HG02678 (cell line): ENCODE measurements at regions not wholly inside any gene's neighbourhood (a gene's known extent, or its start where the extent isn't known, plus 50 kb on each side); places are given as distances from the start of the nearest gene placed in this dataset.
"Not testable (repeated sequence)": the region's sequence is repeated elsewhere in the genome, so short reads cannot be mapped to it uniquely, and the experiment has no call there.

Experiments
- ATAC-seq: cut with Tn5 transposase; IDR thresholded peaks from one replicate; pipeline ENCODE4 v1.9.1; 2021; ENCODE audit warnings: mild to moderate bottlenecking, moderate library complexity; ENCODE audit not compliant: unreplicated experiment

- ATAC-seq = no peak
Measured at GRCh38 chr16:13697013-13697412, 222.9 kb upstream of the ERCC4 start.

DNA sequence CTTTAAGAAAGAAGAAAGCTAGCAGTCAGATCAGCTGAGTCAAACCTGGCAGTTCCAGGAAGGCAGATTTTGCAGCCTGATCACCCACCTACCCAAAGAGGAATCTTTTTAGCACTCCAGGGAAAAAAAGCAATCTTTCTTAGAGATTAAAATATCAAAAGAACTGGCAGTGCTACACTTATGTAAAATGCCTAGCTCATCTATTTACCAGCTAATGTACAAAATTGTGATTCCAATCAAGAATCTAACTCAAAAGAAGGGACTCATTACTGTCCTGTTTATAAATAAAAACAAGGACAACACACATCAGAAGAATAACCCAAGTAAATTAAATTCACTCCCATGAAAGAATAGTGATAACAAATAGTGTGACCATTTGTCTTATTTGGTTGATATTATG is 222.4 kb upstream of the ERCC4 start:
- ATAC-seq = no peak

DNA sequence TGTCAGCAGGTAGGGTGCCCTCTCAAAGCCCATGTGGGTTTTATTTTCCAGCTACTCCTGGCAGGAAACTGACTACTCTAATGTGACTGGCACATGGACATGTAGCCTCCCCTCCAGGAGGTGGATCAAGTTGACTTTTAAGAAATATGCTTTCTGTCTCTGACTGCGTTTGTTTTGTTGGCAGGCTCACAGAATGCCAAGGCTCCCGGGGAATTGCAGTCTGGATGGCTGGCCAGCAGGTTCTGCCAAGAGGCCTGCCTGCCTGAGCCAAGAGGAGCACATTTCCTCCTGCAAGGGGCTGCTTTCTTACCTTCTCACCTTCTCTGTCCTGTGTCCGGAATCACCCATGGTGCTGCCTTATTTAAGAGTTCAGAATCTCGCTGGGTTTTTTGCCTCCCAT is 217.3 kb upstream of the ERCC4 start:
- no peak for ATAC-seq

DNA sequence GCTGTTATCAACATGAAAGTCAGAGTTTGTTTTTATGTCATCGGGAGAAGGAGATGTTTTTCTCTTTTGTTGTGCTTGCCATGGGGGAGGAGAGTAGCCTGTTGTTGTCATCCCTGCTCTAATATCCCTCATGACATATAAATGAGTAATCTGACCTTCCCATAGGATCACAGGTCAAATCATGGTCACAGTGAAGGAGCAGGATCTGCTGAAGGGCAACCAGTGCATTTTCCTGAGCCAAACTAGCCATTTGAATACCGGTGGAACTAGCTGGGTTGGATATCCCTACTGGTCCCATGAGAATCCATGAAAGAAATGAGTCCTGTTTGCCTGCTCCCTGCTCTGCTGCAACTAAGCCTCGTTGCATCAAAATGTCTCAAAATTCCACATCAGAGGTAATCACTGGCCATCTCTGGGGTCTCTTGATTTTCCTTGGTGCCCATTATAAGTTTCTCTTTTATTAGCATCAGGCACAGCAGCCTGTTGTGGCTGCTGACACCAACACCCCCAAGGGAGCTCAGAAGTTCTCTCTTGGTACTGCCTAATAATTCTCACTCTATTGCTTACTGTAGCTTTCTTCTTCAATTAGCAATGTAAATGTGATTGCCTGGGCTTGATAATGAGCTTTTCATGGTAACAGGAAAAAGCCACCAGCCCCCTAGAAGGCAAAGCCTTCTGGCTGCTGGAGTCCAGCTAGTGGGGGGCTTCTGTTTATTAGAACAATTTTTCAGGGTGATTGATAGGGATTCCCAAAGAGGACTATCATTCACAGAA is 211.4 kb upstream of the ERCC4 start:
- ATAC-seq = no peak

DNA sequence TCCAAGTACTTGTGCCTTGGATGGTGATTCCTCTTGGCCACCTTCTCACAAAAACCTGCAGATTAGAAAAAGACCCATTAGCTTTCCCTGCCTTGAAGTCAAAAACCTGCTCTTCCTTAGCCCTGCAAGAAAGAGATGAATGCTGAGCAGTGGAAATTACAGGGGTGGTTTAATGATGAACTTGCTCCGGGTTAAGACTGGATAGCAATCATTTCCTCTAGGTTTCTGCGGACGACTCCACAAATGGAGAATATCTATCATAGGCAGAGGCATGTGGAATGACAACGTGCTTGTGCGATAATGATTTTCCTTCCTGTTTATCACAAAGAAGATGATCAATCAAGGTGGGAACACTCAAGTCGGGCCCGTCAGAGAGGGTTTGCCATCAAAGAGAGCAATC is 201.2 kb upstream of the ERCC4 start:
- no peak for ATAC-seq

DNA sequence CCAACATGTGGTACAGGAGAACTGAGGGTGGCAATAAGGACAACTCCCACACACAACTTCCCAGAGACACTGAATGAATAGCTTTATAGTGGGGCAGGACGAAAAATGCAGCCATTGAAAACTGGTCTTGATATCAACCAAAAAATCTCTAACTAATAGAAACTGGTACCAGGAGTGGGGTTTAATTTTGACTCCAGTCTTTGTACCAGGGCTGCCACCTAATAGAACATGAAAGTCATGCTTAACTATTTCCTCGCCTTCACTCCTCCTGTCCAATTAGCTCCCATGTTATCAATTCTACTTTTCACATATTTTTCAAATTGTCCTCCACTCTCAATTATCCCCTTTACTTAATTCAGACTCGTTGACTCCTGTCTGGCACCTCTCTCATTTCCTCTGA is 192.0 kb upstream of the ERCC4 start:
- ATAC-seq = no peak

GRCh38 chr16:13733561-13733960 is 186.4 kb upstream of the ERCC4 start:
- no peak for ATAC-seq

- not testable (repeated sequence) for ATAC-seq
Measured at GRCh38 chr16:13739621-13740373, 180.2 kb upstream of the ERCC4 start.

DNA sequence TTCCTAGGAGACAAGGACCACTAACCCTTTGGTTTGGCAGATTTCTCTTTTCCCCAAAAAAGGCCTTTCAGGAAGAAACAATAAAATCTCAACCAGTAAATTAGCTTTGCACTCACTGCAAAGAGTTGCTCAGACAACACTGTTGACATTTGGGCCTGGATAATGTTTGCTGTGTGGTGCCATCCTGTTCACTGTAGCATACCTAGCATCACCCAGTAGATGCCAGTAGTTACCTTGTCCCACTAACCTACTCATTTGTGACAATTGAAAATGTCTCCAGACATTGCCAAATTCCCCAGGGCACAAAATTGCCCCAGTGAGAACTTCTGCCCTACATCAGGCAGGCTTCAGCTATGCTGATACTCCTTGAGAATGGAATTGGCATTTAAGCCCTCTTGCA is 177.0 kb upstream of the ERCC4 start:
- no peak for ATAC-seq

- no peak for ATAC-seq
Measured at GRCh38 chr16:13743571-13743970, 176.4 kb upstream of the ERCC4 start.

- ATAC-seq = no peak
Measured at GRCh38 chr16:13756411-13757140, 163.4 kb upstream of the ERCC4 start.

DNA sequence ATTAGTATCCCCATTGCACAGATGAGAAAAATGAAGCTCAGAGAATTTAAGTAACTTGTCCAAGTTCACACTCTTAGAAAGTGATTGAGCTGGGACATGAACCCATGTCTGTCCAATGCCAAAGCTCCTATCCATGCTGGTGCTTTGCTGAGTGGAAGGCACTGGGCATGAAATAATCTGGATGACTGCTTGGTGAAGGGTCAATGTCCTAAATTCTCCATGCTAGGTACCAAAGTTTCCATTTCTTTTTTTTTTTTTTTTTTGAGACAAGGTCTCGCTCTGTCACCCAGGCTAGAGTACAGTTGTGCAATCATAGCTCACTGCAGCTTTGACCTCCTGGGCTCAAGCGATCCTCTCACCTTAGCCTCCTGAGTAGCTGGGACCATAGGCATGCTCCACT is 153.6 kb upstream of the ERCC4 start:
- no peak for ATAC-seq

- ATAC-seq = no peak
Measured at GRCh38 chr16:13767215-13767614, 152.7 kb upstream of the ERCC4 start.

DNA sequence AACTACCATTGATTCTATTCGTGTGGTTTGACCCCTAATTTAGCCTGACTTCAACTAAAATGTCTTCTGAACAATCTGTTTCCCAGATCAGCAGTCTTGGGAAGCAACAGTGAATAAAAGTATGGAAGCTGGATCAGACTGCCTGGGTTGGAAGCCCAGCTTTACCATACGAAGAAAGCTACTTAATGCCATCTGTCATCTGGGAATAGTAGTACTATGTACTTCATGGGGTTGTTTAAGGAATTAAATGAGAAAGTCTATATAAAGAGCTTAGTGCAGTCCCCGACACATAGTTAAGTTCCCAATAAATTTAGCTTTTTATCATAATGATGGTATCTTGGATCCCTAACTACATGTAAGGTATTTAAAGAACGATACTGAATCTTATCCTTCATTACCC is 151.5 kb upstream of the ERCC4 start:
- no peak for ATAC-seq

GRCh38 chr16:13770436-13770835 is 149.5 kb upstream of the ERCC4 start:
- ATAC-seq = no peak

DNA sequence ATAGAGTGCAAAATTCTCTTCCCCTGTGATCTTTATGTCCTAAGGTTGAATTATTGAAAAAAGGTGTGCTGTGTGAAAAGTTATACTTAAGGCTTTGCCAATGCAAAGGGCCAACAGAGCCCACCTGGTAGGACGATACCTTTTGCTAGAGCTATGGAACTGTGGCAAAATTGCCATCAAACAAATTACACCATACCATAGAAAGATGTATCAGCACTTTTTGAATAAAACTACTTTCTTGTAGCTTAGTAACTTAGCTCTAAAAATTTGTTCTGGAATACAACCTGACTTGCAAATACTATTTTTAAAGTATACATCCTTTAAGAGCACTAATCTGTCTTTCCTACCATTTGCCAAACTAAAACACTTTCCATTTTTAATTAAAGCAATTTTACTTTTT is 147.2 kb upstream of the ERCC4 start:
- ATAC-seq = no peak

DNA sequence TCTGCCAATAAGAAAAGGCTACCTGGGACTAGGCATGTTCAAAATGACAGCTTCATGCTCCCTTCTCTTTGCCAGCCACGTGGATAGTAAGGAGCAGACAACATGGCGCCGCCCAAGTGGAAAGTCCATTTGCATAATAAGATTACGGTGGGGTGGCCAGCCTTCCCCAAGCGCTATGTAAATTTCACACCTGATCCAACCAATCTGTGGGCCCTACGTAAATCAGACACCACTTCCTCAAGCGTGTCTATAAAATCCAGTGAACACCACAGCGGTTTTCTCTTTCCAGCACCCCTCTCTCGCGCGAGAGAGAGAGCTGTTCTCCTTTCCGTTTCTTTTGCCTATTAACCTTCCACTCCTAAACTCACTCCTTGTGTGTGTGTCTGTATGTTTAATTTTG is 140.3 kb upstream of the ERCC4 start:
- ATAC-seq = no peak

DNA sequence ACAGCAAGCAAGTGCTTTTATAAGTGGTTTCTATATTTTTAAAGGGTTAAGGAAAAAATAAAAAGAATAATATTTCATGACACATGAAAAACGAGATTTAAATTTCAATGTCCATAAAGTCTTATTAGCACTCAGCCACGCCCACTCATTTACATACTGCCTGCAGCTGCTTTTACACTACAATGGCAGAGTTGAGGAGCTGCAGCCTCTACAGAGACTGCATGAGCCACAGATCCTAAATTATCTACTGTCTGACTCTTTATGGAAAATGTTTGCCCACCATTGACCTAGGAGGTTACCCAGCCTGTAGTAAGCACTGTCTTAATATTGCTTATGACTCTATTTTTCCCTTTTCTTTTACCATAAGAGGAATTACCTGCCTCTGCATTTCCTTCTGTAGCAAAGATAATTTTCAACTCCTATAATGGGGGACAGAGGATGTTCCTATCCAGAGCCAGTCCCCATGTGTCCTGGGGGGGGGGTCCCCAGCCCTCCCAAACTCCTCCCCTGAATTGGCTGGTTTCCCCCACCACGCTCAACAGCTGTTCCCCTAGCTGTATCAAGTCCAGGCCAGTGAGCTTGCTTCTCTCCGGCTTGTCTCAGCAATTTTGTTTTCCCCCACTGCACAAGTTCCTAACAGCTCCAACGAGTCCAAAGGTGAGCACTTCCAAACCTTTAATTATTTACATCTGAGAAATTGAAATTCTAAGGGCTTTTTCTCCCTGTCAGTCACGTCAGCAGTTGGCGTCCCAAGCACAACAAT is 139.4 kb upstream of the ERCC4 start:
- no peak for ATAC-seq

DNA sequence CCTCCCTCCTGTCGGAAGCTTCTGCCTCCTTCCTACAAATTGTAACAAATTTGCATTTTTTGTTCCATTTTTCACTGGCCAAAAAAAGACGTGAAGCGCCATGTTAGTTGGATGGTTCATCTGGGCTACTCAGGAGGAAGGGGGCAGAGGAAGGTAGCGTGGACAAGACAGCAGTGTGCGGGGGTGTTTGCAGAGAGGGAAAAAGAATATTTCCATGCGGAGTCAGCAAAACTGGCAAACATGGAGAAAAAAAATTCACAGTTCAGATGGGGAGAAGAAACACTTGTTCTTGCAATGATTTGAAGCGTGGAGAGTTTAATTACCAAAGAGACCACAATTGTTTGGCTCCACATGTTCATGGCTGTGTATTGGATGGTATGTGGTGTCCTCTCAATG is 138.8 kb upstream of the ERCC4 start:
- ATAC-seq = no peak

GRCh38 chr16:13781575-13782338 is 138.2 kb upstream of the ERCC4 start:
- no peak for ATAC-seq
